NCI-H2081 (cell line): ENCODE measurements at regions not wholly inside any gene's neighbourhood (a gene's known extent, or its start where the extent isn't known, plus 50 kb on each side); places are given as distances from the start of the nearest gene placed in this dataset.
"Not testable (repeated sequence)": the region's sequence is repeated elsewhere in the genome, so short reads cannot be mapped to it uniquely, and the experiment has no call there.

Source experiments
- DNase-seq, 2 experiments: peaks; one replicate each; lab custom pipeline; 2025; lab: John Stamatoyannopoulos, UW

- no peak for DNase-seq
Measured at GRCh38 chr7:155228894-155229293, 68.8 kb upstream of the INSIG1 start.

- DNase-seq: no peak
Measured at GRCh38 chr7:155229548-155230168, 68.0 kb upstream of the INSIG1 start.

- no peak for DNase-seq
Measured at GRCh38 chr7:155230169-155230593, 67.5 kb upstream of the INSIG1 start.

DNA sequence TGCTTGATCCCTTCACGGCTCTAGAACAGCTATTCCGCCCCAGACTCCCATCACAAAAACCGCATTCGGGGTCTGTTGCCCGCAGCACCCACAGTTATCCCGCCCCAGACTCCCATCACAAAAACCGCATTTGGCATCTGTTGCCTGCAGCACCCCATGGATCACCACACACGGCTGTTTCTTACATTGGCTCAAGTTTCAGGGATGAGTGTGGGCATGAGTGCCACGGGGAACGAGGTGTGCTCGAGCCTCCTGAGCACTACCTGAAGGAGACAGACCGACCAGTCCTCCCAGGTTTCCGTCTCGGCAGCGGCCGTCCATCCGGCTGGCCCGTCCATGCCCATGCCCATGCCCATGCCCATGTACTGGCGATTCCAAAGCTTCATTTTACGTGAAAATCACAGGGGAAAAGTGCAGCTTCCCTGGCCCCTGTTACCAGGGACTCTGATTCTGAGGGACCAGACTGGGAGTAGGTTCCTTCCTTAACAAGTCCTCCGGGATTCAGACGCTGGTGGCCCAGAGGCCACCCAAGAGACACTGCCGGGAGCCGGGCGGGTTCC is 66.4 kb upstream of the INSIG1 start:
- no peak for DNase-seq

- no peak for DNase-seq
Measured at GRCh38 chr7:155231941-155232340, 65.7 kb upstream of the INSIG1 start.

DNA sequence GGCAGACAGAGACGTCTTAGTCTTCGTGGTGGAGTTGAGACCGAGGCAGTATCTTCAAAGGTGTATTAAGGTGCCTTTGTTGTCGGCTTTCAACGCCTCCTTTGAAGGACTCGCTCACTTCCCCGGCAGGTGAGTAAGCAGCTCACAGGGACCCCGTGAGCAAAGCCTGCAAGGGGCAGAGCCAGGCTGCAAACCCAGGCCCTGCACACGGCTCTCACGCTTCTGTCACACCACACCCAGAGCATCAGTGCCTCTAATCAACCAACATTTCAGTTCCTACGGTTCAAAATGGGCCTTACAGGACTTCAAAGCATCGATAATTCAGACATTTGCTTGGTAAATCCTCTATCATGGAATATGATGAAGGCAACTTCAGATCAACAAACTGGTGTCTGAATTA is 64.8 kb upstream of the INSIG1 start:
- DNase-seq: no peak

GRCh38 chr7:155233311-155234157 is 64.1 kb upstream of the INSIG1 start:
- DNase-seq: no peak

DNA sequence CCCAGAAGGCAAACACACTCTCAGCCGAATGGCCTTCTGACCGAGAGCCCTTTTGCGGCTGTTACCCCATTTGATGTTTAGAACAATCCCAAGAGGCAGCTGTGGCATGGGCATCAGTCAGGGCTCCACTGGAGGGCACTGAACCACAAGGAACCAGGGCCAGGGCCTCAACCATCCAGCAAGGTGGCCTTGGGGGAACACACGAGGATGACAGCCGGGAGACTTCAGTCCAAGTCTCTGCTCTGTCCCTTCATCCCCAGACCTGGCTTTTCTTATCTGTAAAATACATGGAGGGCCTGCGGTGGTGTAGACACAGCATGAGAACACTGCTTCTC is 63.6 kb upstream of the INSIG1 start:
- no peak for DNase-seq

DNA sequence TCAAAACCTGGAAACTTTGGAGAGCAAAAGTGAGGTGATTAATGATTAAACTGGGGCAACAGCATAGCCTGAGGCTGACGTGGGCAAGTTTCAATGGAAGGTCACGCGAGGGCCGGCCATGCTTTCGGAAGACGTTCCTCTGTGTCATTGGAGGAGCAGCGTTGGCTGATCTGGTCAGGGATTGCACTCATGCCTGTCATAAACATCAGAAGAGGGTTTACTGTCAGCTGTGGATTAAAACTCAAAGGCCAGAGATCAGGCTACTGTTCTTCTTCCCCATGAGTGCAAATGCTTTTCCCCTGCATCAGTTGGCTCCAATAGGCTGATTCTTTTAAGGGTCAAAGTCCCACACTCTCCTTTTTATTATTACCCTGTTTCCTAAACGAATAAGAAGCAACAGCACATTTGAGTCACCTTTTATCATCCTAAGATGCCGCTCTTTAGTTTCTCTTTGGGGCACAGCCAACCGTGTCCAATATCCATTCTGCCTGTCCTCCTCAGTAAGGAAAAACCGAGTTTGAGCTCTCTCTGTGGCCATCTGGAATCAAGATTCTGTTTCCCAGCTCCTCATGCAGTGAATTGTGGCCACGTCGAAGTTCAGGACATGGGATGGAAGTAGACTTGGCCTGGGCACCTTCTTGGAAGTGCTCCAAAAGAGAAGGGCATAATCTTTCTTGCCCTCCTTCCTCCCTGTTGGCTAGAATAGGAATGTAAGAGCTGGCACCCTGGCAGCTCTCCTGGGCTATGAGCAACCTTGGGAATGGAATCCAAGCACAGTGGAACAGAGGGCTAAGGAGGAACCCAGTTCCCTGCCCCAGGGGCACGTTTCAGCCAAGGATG is 62.5 kb upstream of the INSIG1 start:
- DNase-seq: no peak

DNA sequence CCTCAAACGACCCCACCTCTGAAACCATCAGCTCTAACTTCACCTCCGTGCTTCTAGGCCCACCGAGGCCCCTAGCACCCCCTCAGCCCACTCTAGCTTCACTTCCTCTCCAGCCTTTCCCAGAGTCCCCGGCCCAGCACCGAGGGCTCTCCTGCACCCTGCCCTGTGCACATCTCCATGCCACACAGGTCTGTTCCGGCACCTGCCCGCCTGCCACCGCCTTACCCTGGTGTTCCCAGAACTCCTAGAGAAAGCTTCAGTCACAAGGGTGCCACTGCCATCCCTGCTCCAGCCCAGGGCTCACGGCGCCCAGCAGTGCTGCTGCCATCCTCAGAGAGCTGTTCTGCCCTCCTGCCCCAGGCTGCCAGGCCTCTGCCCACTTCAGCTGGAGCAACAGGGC is 61.3 kb upstream of the INSIG1 start:
- no peak for DNase-seq

DNA sequence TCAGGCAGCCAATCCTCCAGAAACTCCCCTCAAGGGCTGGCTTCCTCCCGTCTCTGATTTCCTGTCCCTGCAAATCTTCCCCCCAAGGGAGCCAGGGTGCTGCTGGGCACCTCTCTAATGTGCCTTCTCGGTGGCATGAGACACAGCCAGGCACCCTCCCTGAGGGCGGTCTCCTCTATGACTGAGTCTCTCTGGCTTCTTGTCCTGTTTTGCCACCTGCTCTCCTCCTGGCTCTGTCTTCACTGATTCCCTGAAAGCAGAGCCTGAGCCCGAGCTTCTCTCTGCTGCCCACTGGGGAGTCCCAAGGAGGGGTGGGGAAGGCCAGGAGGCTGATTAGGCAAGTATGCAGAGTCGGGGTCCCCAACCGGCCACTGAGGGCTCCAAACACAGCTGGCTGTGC is 60.4 kb upstream of the INSIG1 start:
- DNase-seq: no peak

- no peak for DNase-seq
Measured at GRCh38 chr7:155237730-155238129, 59.9 kb upstream of the INSIG1 start.

DNA sequence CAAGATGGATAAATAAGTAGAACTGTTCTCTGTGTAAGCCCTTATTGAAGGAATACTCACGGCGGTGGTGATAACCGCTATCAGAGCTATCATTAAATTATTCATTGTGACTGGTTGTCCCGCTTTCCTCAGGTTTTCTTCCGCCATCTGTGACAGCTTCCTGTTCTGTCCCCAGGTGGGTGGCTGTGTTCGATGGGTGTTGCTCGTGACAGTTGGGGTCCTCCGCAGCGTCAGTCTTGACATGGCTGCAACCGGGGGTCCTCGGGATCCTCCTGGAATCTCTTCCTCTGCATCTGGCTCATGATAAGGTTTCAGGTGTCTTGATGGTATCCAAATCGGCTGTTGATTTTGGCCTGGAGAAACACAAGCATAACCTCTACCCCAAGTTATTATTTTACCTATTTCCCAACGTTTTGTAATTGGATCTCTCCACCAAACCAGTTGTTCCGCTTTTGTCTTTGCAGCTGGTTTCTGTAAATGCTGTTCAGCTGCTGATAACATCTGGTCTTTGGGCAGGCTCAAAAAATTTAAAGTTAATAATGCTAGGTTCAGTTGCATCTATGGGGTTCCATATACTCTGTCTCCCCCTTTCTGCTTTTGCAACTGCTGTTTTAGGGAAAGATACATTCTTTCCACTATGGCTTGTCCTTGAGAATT is 58.1 kb upstream of the INSIG1 start:
- not testable (repeated sequence) for DNase-seq

DNA sequence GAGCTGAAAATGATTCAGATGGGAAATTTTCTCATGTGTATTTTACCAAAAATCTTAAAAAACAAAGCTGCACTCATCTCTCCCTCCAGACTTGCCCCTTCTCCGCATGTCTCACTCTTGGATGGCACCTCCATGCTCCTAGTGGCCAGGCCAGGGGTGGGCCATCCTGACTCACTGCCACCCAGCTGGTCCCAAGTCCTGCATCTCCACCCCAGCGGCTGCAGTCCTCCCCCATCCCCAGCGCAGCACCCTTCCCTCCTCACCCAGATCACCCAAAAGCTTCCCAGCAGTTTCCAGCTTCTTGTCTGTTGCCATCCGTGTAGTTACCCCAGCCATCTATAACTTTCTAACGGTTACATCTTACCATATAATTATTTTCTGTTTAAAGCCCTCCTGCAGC is 53.0 kb upstream of the INSIG1 start:
- DNase-seq: no peak

DNA sequence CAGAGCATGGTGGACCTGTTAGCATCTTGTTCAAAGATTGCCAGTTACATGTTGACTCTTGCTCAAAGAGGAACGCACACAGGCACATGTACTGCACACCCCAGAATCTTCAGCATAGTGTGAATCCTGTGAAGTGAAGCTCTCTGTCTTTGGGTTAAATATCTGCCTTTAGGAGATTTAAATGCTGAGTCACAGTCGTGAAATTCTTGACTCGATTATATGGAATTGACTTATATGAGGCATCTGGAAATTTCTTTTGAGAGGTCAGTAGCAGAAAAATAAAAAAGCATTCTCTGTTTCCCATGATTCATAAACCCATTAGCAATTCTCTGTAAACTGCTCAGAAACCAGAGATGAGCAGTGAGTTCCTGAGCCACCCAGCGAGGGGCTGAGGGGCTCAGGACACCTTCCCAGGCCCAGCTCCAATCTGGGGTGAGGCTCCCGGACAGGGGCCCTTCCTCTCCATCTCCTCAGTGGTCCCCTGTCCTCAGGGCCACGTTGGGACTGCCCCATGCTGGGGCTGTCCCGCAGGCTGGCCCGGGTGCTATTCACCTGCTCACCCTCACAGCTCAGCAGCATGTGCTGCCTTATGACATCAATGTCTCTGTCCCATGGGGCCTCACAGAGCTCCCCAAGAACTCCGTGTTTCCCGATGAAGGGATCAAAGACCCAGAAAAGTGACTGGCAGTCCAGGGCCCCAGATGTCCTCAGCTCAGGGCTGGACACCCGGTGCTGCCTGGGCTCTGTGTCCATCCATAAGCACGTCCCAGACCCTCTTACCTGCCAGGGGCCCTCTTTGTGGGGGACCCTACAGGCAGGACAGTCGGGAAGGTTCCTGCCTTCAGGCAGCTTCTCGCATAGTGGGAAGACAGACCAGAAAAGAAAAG is 50.0 kb upstream of the INSIG1 start:
- DNase-seq: no peak
